Esophagus squamous epithelium (tissue), 4 donors: ENCODE measurements at regions not wholly inside any gene's neighbourhood (a gene's known extent, or its start where the extent isn't known, plus 50 kb on each side); places are given as distances from the start of the nearest gene placed in this dataset.

Experiments
- POLR2A ChIP-seq, 4 donors: fragments of 450-650 bp; IDR thresholded peaks; one replicate each; pipeline ENCODE4 v1.6.1; 2017; ENCODE audit warnings: antibody characterized with exemption in 4 of 4, mild to moderate bottlenecking in 4 of 4, moderate library complexity in 3 of 4
- TF ChIP-seq, protein P1 (sequence below), 6 experiments: fragments of 450-650 bp in 4 of 6; fragments of 200-600 bp in 2 of 6; sonication (generic) in 2 of 6; IDR thresholded peaks; one replicate each; pipeline ENCODE4 v1.5.1; 2016 to 2019; ENCODE audit warnings: antibody characterized with exemption in 6 of 6, mild to moderate bottlenecking in 4 of 6, moderate library complexity in 4 of 6

- TF ChIP-seq, protein P1, sequence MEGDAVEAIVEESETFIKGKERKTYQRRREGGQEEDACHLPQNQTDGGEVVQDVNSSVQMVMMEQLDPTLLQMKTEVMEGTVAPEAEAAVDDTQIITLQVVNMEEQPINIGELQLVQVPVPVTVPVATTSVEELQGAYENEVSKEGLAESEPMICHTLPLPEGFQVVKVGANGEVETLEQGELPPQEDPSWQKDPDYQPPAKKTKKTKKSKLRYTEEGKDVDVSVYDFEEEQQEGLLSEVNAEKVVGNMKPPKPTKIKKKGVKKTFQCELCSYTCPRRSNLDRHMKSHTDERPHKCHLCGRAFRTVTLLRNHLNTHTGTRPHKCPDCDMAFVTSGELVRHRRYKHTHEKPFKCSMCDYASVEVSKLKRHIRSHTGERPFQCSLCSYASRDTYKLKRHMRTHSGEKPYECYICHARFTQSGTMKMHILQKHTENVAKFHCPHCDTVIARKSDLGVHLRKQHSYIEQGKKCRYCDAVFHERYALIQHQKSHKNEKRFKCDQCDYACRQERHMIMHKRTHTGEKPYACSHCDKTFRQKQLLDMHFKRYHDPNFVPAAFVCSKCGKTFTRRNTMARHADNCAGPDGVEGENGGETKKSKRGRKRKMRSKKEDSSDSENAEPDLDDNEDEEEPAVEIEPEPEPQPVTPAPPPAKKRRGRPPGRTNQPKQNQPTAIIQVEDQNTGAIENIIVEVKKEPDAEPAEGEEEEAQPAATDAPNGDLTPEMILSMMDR (IDR thresholded peaks at IDR 0.05): no peak
- no peak for TF ChIP-seq POLR2A (IDR thresholded peaks at IDR 0.05)
Observed at GRCh38 chr7:13148548-13148947, 461.1 kb downstream of the ARL4A start.
